ENCODE measurements at regions not wholly inside any gene's neighbourhood (a gene's known extent, or its start where the extent isn't known, plus 50 kb on each side); places are given as distances from the start of the nearest gene placed in this dataset.
"Not testable (repeated sequence)": the region's sequence is repeated elsewhere in the genome, so short reads cannot be mapped to it uniquely, and the experiment has no call there.

- DNase-seq = no peak
Observed at GRCh38 chr11:119586181-119586580, 142.8 kb downstream of the NECTIN1 start.

DNA sequence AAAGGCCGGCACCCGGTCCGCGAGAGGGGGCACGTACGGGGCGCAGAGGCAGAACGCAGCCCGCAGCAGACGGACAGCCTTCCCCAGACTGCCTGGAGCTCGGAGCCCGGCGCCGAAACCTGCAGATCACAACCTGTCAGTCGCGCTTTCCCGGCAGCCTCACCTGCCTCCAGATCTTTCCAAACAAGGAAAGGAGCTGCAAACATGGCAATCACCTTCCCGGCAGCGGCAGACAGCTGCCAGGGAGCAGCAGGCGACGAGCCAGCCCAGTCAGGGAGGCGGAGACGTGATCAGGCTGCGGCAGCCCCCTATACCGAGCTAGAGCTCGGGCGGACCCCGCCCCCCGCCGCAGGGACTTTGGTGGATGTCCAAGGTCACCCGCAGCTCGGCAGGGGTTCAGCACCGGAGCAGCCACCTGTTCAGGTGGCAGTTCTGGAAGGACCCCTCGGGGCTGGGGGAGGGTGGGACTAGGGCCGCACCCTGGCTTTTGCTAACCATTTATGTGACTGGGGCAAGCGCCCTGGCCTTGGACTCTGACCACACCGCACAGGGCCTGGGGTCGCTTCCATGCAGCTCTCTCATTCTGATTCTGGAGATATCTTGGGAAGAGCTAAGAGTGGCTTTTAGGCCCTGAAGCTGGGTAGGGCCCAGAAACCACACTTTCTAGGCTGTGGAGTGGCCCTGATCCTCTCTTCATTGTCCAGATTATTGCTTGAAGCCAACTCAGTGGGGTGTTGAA is 143.8 kb downstream of the NECTIN1 start:
- no peak for DNase-seq

DNA sequence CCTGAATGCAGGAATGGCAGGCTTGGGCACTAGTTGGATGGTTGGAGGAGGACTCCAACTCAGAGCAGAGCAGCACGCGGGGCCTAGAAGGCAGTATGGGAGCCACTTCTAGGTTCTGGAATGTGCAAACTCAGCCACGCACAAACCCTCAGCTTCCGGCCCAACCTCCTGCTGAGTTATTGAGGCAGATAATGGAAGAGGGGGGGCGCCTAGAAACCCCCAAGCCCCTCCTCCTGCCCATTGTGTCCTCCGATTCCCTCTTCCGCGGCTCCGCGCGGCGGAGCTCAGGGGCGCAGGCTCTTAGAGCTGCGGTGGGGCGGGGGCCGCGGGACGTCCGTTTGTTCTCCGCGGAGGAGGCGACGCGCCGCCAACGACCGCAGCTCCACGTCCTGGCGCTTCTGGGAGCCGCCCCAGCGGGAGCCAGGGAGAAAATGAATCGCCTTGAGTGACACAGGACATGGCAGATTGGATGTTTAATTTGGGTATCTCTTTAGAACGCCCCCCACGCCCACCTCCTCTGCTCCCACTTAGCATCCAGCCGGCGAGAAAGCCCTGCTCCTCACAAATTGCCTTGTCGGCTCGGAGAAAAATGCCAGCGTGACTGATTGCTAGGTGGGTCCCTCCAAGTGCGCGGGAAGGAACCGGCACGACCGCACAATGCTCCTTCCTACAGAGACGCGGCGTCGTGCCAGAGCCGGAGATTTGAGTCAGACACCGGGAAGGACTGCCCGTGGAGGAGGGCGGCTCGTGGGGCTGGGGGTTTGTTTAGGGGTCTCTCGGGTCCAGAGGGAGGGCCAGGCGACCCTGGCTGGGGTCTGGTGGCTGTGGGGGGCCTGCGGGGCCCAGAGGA is 144.6 kb downstream of the NECTIN1 start:
- peak; percentile 30 for DNase-seq

DNA sequence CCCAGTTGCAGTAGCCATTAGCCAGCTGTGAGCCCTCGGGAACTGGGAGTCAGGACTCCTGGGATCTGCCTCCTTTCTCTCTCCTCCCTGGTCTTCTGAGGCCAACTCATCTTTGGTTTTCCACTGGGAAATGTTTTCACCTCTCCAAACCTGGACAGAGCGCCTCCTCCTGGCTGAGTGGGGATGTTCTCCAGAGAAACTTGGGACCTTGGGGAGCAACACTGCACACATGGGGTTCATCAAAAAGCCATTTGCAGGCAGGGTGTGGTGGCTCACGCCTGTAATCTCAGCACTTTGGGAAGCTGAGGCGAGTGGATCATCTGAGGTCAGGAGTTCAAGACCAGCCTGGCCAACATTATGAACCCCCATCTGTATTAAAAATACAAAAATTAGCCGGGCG is 145.4 kb downstream of the NECTIN1 start:
- no peak for DNase-seq

- DNase-seq = not testable (repeated sequence)
Observed at GRCh38 chr11:119581396-119581795, 147.6 kb downstream of the NECTIN1 start.

GRCh38 chr11:119580751-119581150 is 148.2 kb downstream of the NECTIN1 start:
- no peak for DNase-seq

GRCh38 chr11:119580081-119580480 is 148.9 kb downstream of the NECTIN1 start:
- DNase-seq = no peak

DNA sequence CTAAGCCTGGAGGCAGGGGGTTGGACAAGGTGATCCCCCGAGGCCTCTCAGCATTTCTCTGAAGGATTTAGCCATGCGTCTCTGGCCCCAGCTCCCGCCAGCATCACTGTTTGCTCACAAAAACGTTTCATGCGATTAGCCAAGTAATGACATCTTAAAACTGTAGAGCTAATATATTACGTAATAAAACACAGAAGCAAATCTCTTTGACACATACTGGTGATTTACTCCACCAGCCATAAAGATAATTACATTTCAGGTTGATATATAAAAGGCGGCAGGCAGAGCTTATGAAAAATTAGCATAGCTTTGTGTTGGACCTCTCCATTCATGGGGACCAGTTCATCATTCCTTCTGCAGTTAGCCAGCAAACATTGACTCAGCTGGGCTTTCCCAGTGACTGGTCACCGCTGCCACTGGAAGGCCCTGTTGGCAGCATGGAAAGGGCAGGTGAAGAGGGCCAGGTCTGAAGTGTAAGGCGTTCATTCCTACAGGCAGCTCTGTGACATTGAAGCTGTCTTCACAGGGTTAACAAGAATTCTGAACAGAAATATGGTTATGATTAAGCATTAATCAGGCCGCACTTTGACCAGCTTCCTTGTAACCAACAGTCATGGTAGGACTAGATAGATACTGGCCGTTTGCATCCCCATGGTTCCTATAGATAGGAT is 150.3 kb downstream of the NECTIN1 start:
- DNase-seq = no peak

GRCh38 chr11:119573858-119574257 is 150.9 kb upstream of the THY1 start:
- DNase-seq = no peak

DNA sequence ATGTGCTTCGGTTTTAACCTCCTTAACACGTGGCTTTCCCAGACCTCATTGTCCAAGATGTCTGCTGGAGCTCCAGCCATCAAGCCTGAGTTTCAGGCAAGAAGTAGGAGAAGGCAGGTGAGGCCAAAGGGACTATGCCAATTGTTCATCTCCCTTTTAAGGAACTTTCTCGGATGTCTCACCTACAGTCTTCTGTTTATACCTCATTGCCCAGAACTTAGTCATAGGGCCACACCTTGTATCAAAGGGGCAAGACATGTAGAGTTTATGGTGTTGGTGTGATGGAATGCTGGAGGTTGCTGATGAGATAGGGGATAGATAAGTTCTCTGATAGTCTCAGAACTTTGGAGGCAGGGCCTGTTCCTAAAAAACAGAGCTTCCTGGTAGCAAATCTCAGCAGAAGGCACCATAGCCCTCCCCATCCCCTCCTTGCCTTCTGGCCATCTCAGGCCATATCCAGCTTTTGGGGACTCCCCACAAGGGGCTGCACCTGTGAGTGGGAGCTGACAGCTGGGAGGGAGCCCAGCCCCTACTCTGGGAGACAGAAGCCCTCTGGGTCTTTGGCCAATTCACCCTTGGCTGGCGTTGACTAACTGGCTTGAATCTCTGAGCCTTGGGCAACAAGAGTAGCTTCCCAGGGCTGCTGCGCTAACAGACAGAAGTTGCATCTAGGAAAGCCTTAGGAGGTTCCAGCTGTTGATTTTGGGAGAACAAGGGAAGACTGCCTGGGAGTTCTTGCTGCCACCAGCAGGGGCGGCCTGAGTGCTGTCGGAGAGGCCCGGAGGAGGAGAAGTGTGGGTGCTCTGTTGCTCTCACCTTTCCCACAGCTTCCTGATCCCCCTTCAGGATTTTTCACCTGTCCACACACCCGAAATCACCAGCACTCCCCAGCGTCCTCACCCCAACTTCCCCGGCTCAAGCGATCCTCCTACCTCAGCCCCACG is 149.8 kb upstream of the THY1 start:
- DNase-seq = no peak

DNA sequence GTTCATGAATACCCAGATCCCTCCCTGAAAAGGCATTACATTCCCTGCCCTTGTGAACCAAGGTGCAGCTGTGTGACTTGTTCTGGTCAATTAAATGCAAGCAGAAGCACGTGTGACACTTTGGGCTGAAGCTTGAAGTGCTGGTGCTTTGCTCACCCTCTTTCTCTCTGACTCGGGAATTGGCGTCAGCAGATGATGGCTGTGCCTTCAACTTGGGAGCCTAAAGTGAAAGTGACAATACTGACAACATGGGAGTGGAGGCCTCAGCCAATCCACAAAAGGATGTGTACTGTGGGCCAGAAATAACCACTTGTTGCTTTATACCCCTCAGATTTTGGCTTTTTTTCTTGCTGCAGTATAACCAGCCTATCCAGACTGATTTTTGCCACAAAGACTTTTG is 148.3 kb upstream of the THY1 start:
- no peak for DNase-seq

DNA sequence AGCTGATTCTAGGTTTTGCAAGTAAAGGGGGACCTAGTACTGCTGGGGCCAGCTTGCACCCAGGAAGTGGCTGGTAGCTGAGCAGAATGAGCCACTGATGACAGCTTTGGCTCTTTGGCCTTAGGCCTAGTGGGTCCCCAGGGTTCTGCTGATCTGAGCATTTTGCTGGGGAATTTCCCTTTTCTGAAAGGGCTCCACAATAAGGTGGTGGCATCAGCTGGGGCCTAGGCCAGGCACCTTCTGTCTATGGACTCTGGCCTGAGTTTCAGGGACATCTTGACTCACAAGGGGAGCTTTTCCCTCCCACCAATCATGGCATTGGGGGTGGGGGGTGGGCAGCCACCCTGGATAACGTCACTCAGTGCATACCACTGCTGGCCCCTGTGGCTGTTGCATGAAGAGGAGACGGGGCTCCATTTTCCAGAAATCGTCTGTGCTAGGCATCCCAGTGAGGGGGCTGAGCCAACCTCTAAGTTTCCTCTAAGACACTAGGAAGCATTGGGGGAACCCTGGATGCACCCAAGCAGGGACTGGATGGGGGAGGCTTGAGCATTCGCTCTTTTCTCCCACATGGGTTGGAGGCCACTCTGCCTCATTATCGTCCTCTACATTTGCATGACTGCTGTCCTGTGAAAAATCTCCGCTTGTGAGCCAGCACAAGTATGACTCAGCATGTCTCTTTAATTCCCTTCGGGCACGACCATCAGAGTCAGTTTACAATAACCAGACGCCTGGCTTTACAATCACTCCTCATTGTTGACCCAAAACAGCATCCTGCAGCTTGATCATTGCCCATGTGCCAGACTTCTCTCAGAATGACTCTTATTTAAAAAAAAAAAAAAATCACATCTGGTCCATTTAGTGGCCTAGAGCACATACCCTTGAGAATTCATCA is 145.0 kb upstream of the THY1 start:
- DNase-seq = no peak

DNA sequence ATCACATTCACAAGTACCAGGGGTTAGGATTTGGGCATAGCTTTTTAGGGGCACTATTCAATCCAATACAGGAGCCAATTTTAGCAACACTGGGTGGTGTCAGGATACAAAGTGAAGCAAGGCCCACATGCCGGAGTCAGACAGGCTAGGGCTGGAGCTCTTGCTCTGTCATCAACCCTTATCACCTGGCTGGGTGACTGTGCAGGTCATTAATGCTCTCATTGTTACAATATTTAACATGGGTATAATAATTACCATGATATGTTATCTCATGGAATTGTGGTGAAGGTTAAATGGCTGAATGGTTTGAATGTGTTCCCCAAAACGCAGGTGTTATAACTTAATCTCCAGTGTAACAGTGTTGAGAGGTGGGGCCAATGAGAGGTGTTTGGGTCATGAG is 143.3 kb upstream of the THY1 start:
- no peak for DNase-seq

GRCh38 chr11:119565693-119566092 is 142.7 kb upstream of the THY1 start:
- DNase-seq = not testable (repeated sequence)

GRCh38 chr11:119560961-119561360 is 138.0 kb upstream of the THY1 start:
- no peak for DNase-seq

DNA sequence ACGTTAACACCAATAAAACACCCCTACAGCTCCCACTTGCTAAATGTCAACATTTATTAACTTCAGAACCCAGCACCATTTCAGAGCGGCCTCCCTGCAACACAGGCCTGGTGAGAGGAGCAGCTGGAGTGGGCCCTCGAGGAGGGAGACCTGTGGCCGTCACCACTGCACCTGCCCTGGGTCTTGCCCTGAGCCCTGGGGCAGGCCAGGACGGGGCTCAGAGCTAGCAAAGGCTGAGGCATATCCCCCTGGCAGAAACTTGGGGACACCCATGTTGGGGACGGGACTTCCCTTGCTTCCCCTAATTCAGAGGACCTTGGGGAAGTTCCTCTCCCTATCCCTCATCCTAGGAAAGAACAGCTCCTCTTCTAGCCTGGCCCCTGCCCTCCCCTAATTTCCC is 137.3 kb upstream of the THY1 start:
- DNase-seq = no peak

DNA sequence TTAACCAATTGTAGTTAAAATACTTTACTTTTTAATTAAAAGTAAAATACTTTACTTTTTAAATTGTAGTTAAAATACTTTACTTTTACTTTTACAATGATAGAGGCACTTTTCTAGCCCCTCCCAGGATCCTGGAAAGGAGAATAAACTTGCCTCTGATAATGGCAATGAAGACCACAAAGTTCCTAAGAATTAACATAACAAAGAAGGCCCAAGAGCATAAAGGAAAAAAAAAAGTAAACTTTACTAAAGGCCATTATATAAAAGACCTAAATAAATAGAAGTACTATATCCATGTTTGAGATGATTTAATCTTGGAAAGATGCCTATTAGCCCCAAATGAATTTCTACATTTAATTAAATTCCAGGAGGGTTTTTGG is 129.1 kb upstream of the THY1 start:
- no peak for DNase-seq

- DNase-seq = no peak
Observed at GRCh38 chr11:119551420-119552105, 128.6 kb upstream of the THY1 start.

GRCh38 chr11:119550053-119550752 is 127.2 kb upstream of the THY1 start:
- DNase-seq = no peak

DNA sequence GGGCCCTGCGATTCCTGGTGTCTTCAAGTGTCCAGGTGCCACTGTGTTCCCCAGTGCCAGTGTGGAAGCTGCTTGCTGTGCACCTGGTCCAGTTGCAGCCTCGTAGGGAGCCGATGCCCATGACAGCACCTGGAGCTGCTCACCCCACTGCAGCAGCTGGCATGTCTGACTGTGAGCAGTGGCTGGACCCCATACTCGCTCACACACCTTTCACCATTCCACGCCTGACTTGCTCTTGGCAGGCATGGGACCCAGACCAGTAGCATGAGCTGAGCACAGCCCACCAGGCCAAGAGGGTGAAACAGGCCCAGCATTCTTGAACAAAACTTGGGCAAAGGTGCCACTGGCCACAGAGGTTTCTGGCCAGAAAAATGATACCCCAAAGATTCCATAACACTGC is 124.5 kb upstream of the THY1 start:
- no peak for DNase-seq
